ENCODE measurements at regions not wholly inside any gene's neighbourhood (a gene's known extent, or its start where the extent isn't known, plus 50 kb on each side); places are given as distances from the start of the nearest gene placed in this dataset.
"Not testable (repeated sequence)": the region's sequence is repeated elsewhere in the genome, so short reads cannot be mapped to it uniquely, and the experiment has no call there.

DNA sequence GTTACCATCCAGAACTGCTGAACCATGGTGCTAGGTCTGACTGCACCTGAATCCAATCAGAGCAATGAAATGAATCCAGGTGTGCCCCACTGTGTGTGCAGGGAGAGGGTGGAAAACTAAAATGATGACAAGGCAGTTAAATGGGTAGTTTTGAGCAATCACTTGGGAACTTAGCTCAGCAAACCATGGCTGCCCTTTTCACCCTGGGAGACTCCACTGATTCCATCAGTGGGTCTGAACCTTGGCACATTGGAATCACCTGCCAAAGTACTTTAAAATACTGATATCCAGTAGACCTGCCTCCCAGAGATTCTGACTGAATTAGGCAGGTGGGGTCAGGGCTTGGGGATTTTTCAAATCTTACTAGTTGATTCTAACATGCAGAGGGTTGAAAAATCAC lies 59.8 kb upstream of the USP3 start:
- H3K4me1 ChIP-seq (ENCODE audit: control insufficient read depth in 3 of 3, insufficient read depth in 3 of 3, low read length in 3 of 3) = no peaks in the 10 kb centered on the region
- H3K36me3 ChIP-seq (ENCODE audit: control insufficient read depth in 3 of 3, insufficient read depth in 3 of 3, low read length in 3 of 3) = no peaks in the 10 kb centered on the region
- H3K9ac ChIP-seq (ENCODE audit: low read depth in 1 of 3, low read length in 3 of 3) = no peak overlapping the region
- no peak overlapping the region for H3K4me3 ChIP-seq (ENCODE audit: low read length in 3 of 3)
- peaks cover 0 to 3% (median 0%) of the 10 kb centered on the region in 3 donors for H3K27me3 ChIP-seq (ENCODE audit: control insufficient read depth in 3 of 3, insufficient read depth in 3 of 3, low read length in 3 of 3)
- H3K9me3 ChIP-seq (ENCODE audit: control insufficient read depth in 3 of 3, low read length in 3 of 3) = no peaks in the 10 kb centered on the region
- no peak overlapping the region for H3K27ac ChIP-seq (ENCODE audit: low read depth, low read length)

DNA sequence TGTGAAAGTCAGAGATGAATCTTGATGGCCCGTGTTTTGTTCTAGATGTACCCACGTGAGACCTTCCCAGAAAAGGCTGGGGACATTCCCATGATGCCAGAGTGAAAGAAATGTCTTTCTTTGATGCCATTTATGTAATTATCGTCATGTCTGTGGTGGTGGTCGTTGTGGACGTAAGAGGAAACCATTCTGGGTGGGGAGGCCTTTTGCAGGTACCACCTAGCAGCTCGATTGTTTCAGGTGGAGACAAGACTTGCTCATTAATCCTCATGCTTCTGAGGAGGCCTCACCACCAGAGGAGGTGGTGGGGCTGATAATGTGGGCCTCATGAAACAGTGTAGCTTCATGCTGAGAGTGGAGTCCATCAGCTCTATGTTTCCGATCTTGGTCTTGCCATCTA lies 58.1 kb upstream of the USP3 start:
- H3K9ac ChIP-seq (ENCODE audit: low read depth in 1 of 3, low read length in 3 of 3) = no peak overlapping the region

DNA sequence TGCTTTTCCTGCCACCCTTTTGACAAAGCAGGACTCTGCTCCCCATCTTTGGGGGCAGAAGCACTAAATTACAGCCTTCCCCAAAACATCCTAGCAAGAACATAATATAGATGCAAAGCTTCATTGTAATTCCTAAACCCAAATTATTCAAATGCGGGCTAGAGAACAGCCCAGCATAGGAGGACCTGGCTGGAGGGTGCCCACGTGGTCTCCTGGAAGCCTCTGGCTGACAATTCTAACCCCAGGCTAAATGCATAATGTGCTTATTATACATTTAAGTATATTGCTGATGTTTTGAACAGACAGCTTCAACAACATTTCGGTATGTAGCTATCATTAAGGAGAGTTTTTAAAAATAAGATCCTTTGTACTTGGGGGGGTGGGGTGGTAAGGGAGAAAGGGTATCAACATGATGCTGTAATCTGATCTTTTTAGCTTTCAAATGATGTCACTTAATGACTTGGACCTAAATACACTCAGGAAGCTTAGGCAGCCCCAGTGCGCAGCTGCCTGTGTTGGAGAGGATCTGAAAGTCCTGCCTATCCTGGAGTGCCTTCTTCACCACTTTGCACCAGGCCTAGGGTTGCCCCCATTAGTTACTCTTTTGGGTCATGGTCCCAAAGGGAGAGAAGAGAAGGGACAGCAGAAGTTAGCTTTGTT lies 57.2 kb upstream of the USP3 start:
- H3K36me3 ChIP-seq (ENCODE audit: control insufficient read depth in 3 of 3, insufficient read depth in 3 of 3, low read length in 3 of 3) = no peaks in the 10 kb centered on the region

More for the DNA sequence above, 58.1 kb upstream of the USP3 start:
- Histone ChIP-seq H3K9me3 (ENCODE audit: control insufficient read depth in 3 of 3, low read length in 3 of 3) (no peaks in the 10 kb centered on the region), H3K4me1 (ENCODE audit: control insufficient read depth in 3 of 3, insufficient read depth in 3 of 3, low read length in 3 of 3) (no peaks in the 10 kb centered on the region), H3K4me3 (ENCODE audit: low read length in 3 of 3) (no peak overlapping the region), H3K36me3 (ENCODE audit: control insufficient read depth in 3 of 3, insufficient read depth in 3 of 3, low read length in 3 of 3) (no peaks in the 10 kb centered on the region), H3K27me3 (ENCODE audit: control insufficient read depth in 3 of 3, insufficient read depth in 3 of 3, low read length in 3 of 3) (no peaks in the 10 kb centered on the region), H3K27ac (ENCODE audit: low read depth, low read length) (no peak overlapping the region)

DNA sequence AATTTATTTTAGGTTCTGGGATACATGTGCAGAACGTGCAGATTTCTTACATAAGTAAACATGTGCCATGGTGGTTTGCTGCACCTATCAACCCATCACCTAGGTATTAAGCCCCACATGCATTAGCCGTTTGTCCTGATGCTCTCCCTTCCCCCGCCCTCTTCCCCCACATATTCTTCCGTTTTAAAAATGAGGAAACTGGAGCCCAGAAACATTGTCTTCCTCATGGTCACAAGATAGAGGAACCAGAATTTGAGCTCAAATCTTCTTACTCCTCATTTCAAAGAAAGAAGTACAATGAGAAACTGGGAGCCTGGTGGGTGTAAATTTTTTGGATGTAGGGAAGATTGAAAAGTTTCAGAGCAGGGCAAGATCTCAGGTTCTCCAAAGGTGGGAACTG lies 56.1 kb upstream of the USP3 start:
- H3K9ac ChIP-seq (ENCODE audit: low read depth in 1 of 3, low read length in 3 of 3) = no peak overlapping the region
- no peaks in the 10 kb centered on the region for H3K27me3 ChIP-seq (ENCODE audit: control insufficient read depth in 3 of 3, insufficient read depth in 3 of 3, low read length in 3 of 3)
- no peaks in the 10 kb centered on the region for H3K9me3 ChIP-seq (ENCODE audit: control insufficient read depth in 3 of 3, low read length in 3 of 3)
- H3K4me1 ChIP-seq (ENCODE audit: control insufficient read depth in 3 of 3, insufficient read depth in 3 of 3, low read length in 3 of 3) = no peaks in the 10 kb centered on the region
- no peaks in the 10 kb centered on the region for H3K36me3 ChIP-seq (ENCODE audit: control insufficient read depth in 3 of 3, insufficient read depth in 3 of 3, low read length in 3 of 3)
- H3K4me3 ChIP-seq (ENCODE audit: low read length in 3 of 3) = no peak overlapping the region
- no peak overlapping the region for H3K27ac ChIP-seq (ENCODE audit: low read depth, low read length)

More for the DNA sequence above, 57.2 kb upstream of the USP3 start:
- H3K4me1 ChIP-seq (ENCODE audit: control insufficient read depth in 3 of 3, insufficient read depth in 3 of 3, low read length in 3 of 3) = no peaks in the 10 kb centered on the region
- H3K4me3 ChIP-seq (ENCODE audit: low read length in 3 of 3) = no peak overlapping the region
- no peak overlapping the region for H3K27ac ChIP-seq (ENCODE audit: low read depth, low read length)
- H3K9ac ChIP-seq (ENCODE audit: low read depth in 1 of 3, low read length in 3 of 3) = no peak overlapping the region
- no peaks in the 10 kb centered on the region for H3K27me3 ChIP-seq (ENCODE audit: control insufficient read depth in 3 of 3, insufficient read depth in 3 of 3, low read length in 3 of 3)
- H3K9me3 ChIP-seq (ENCODE audit: control insufficient read depth in 3 of 3, low read length in 3 of 3) = no peaks in the 10 kb centered on the region

DNA sequence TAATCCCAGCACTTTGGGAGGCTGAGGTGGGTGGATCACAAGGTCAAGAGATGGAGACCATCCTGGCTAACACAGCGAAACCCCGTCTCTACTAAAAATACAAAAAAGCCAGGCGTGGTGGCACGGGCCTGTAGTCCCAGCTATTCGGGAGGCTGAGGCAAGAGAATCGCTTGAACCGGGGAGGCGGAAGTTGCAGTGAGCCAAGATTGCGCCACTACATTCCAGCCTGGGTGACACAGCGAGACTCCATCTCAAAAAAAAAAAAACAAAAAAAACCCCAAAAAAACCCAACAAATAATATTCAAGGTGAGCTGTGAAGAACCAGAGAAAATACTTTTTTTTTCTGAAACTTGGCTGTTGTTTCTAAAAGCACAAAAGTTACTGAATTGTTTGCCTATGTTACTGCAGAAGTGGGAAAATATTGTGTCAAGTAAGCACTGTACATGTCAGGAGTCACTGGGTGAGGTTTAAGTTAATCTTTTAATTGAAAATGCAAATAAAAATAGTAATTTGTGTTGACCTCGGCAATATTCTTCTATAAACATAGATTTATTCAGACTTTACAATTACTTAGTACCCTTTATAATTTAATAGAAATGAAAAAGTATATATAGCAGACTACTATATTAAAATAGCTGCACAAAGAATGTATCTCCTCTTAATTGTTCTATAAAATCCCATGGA lies 55.4 kb upstream of the USP3 start:
- not testable (repeated sequence) for H3K4me1 ChIP-seq (ENCODE audit: control insufficient read depth in 3 of 3, insufficient read depth in 3 of 3, low read length in 3 of 3); H3K36me3 ChIP-seq (ENCODE audit: control insufficient read depth in 3 of 3, insufficient read depth in 3 of 3, low read length in 3 of 3); H3K9ac ChIP-seq (ENCODE audit: low read depth in 1 of 3, low read length in 3 of 3); H3K4me3 ChIP-seq (ENCODE audit: low read length in 3 of 3); H3K27me3 ChIP-seq (ENCODE audit: control insufficient read depth in 3 of 3, insufficient read depth in 3 of 3, low read length in 3 of 3); H3K27ac ChIP-seq (ENCODE audit: low read depth, low read length); H3K9me3 ChIP-seq (ENCODE audit: control insufficient read depth in 3 of 3, low read length in 3 of 3)

DNA sequence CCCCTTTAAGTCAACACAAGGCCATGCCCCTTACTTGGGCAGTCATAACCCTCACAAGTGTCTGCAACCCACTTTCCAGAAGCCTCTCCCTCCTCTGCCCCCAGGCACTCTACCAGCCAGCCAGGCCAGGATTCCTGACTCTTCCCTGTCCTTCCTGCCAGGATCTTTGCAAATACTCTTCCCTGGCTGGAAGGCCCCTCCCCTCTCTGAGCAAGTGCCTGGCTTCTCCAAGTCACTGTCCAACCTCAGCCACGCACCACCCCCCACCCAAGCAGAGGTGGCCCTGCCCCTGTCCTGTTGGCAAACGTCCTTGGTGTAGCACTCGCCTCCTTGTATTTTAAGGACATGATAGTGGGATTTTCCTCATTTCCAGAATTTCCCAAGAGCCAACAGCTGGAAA lies 54.7 kb upstream of the USP3 start:
- H3K27ac ChIP-seq (ENCODE audit: low read depth, low read length) = no peak overlapping the region
- no peaks in the 10 kb centered on the region for H3K27me3 ChIP-seq (ENCODE audit: control insufficient read depth in 3 of 3, insufficient read depth in 3 of 3, low read length in 3 of 3)
- H3K9me3 ChIP-seq (ENCODE audit: control insufficient read depth in 3 of 3, low read length in 3 of 3) = no peaks in the 10 kb centered on the region
- H3K4me1 ChIP-seq (ENCODE audit: control insufficient read depth in 3 of 3, insufficient read depth in 3 of 3, low read length in 3 of 3) = no peaks in the 10 kb centered on the region
- no peak overlapping the region for H3K9ac ChIP-seq (ENCODE audit: low read depth in 1 of 3, low read length in 3 of 3)
- H3K36me3 ChIP-seq (ENCODE audit: control insufficient read depth in 3 of 3, insufficient read depth in 3 of 3, low read length in 3 of 3) = no peaks in the 10 kb centered on the region
- no peak overlapping the region for H3K4me3 ChIP-seq (ENCODE audit: low read length in 3 of 3)

DNA sequence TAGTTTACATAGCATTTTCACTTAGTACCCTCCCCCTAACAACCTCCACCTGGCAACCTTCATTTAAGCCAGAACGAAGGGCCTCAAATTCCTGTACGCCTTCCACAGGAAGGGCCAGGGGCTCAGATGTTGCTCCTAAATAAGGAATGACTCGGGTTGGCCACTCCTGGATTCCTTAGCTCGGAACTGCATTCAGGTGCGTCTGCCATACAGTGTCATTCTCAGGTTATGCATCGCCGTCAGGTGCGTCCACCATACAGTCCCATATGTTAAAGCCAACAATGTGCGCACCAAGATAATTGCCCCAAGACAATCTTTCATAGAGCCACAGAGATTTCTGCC lies 53.5 kb upstream of the USP3 start:
- no peak overlapping the region for H3K4me3 ChIP-seq (ENCODE audit: low read length in 3 of 3)
- no peaks in the 10 kb centered on the region for H3K4me1 ChIP-seq (ENCODE audit: control insufficient read depth in 3 of 3, insufficient read depth in 3 of 3, low read length in 3 of 3)
- no peaks in the 10 kb centered on the region for H3K36me3 ChIP-seq (ENCODE audit: control insufficient read depth in 3 of 3, insufficient read depth in 3 of 3, low read length in 3 of 3)
- H3K27ac ChIP-seq (ENCODE audit: low read depth, low read length) = no peak overlapping the region
- H3K9me3 ChIP-seq (ENCODE audit: control insufficient read depth in 3 of 3, low read length in 3 of 3) = no peaks in the 10 kb centered on the region
- H3K27me3 ChIP-seq (ENCODE audit: control insufficient read depth in 3 of 3, insufficient read depth in 3 of 3, low read length in 3 of 3) = no peaks in the 10 kb centered on the region
- no peak overlapping the region for H3K9ac ChIP-seq (ENCODE audit: low read depth in 1 of 3, low read length in 3 of 3)

DNA sequence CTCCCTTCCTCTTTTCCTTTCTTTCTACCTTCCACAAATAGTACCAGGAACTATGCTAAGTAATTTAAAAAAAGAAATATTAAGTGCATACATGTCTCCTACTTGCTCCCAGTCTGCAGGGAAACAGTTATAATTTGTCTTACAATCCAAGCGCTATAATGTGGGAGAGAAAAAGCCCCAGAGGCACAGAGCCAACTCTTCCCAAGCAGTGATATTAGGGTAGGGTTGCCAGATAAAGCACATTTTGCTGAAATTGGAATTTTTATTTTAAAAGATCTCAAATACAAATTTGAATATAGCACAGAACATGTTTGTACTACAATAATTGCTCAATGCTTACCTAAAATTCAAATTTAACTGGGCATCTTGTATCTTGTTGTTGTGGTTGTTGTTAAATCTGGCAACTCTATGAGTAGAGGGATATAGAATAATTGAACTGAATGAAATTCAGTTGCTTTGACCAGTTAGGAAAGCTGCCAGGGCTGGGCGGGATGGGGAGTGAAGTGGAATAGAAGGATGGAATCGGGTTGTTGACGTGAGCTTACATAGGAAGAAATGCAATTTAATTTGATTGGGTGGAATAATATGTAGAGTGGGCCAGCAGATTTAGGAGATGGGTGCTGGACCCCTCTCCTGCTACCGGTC lies 52.6 kb upstream of the USP3 start:
- H3K9me3 ChIP-seq (ENCODE audit: control insufficient read depth in 3 of 3, low read length in 3 of 3) = no peaks in the 10 kb centered on the region
- no peak overlapping the region for H3K27ac ChIP-seq (ENCODE audit: low read depth, low read length)
- no peaks in the 10 kb centered on the region for H3K36me3 ChIP-seq (ENCODE audit: control insufficient read depth in 3 of 3, insufficient read depth in 3 of 3, low read length in 3 of 3)
- H3K9ac ChIP-seq (ENCODE audit: low read depth in 1 of 3, low read length in 3 of 3) = no peak overlapping the region
- no peak overlapping the region for H3K4me3 ChIP-seq (ENCODE audit: low read length in 3 of 3)
- no peaks in the 10 kb centered on the region for H3K27me3 ChIP-seq (ENCODE audit: control insufficient read depth in 3 of 3, insufficient read depth in 3 of 3, low read length in 3 of 3)
- no peaks in the 10 kb centered on the region for H3K4me1 ChIP-seq (ENCODE audit: control insufficient read depth in 3 of 3, insufficient read depth in 3 of 3, low read length in 3 of 3)

DNA sequence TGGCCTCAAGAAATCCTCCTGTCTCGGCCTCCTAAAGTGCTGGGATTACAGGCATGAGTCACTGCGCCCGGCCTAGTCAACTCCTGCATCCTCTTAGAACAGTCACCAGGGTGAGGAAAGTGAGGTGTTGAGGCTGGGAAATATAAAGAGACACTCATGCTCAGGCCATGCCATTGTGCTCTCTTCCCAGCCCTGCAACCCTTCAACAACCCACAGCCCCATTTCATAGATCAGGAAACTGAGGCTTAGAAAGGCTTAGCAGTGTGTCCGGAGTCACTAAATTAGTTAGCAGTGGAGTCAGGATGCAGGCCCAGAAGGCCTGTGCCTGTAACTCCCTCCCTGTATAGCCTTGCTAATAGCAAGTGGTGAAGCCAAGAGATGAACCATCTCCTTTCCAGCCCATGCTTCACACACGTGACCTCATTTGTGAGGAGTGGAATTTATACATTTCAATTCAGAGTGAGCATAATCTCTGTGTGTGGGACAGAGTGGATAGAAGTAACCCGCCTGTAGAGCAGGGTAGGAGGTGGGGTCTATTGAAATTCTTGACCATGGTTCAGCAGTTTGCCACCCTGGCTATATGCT lies 51.7 kb upstream of the USP3 start:
- Histone ChIP-seq H3K4me1 (ENCODE audit: control insufficient read depth in 3 of 3, insufficient read depth in 3 of 3, low read length in 3 of 3) (no peaks in the 10 kb centered on the region), H3K27ac (ENCODE audit: low read depth, low read length) (no peak overlapping the region)

DNA sequence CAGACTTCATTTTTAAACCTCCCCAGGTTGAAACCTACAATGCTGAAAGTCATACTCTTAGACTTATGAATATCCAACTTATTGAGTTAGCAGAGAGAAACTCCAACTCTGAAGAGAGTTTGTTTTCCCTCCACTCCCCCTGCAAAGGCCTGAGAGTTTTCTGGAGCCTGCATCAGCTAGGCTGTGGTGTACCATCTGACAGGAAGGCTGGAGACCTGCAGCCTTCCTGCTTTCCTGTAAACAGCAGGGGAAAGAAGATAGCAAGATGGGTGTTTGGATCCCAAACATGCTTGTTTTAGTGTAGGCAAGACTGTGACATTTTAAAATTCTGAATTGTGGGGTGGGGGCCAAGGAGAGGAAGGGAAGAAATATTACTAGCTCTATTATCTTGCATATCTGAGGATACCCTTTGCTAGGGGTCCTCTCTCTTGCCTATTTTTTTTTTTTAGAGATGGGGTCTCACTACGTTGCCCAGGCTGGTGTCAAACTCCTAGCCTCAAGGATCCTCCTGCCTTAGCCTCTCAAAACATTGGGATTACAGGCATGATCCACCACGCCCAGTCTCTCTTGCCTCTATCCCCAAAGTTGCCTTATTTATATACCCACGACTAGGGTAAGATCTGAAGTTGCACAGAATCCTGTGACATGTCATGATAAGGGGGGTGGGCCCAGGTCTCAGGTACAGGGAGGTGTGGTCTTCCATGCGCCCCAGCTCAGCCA lies 51.0 kb upstream of the USP3 start:
- Histone ChIP-seq H3K4me1 (ENCODE audit: control insufficient read depth in 3 of 3, insufficient read depth in 3 of 3, low read length in 3 of 3) (no peaks in the 10 kb centered on the region), H3K27ac (ENCODE audit: low read depth, low read length) (no peak overlapping the region), H3K9ac (ENCODE audit: low read depth in 1 of 3, low read length in 3 of 3) (no peak overlapping the region), H3K27me3 (ENCODE audit: control insufficient read depth in 3 of 3, insufficient read depth in 3 of 3, low read length in 3 of 3) (no peaks in the 10 kb centered on the region), H3K4me3 (ENCODE audit: low read length in 3 of 3) (no peak overlapping the region), H3K36me3 (ENCODE audit: control insufficient read depth in 3 of 3, insufficient read depth in 3 of 3, low read length in 3 of 3) (no peaks in the 10 kb centered on the region), H3K9me3 (ENCODE audit: control insufficient read depth in 3 of 3, low read length in 3 of 3) (no peaks in the 10 kb centered on the region)

More for the DNA sequence above, 51.7 kb upstream of the USP3 start:
- no peaks in the 10 kb centered on the region for H3K9me3 ChIP-seq (ENCODE audit: control insufficient read depth in 3 of 3, low read length in 3 of 3)
- no peak overlapping the region for H3K4me3 ChIP-seq (ENCODE audit: low read length in 3 of 3)
- no peaks in the 10 kb centered on the region for H3K36me3 ChIP-seq (ENCODE audit: control insufficient read depth in 3 of 3, insufficient read depth in 3 of 3, low read length in 3 of 3)
- no peak overlapping the region for H3K9ac ChIP-seq (ENCODE audit: low read depth in 1 of 3, low read length in 3 of 3)
- no peaks in the 10 kb centered on the region for H3K27me3 ChIP-seq (ENCODE audit: control insufficient read depth in 3 of 3, insufficient read depth in 3 of 3, low read length in 3 of 3)
